GM19351 (cell line): ENCODE measurements at regions not wholly inside any gene's neighbourhood (a gene's known extent, or its start where the extent isn't known, plus 50 kb on each side); places are given as distances from the start of the nearest gene placed in this dataset.

Experiments
- ATAC-seq: cut with Tn5 transposase; IDR thresholded peaks from one replicate; pipeline ENCODE4 v1.9.1; 2021; ENCODE audit warnings: mild to moderate bottlenecking, moderate library complexity; ENCODE audit not compliant: unreplicated experiment

DNA sequence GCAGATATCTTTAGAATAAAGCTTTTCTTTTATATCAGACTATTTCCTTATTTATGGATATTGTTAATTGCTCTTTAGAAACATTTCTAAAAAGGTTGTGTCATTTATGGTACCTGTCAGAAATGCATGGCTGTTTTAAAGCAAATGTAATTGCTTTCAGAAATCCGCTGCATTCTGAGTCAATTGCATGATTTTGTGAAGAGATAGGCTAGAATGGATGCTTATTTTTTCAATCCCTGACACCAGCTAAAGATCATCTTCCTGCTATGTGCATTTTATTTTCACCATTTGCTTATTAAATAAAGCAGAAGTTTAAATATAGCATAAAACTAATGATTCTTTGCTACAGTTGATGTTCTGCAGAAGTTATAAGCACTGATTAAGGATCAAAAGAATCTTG, 170.2 kb upstream of the C9orf72 start:
- no peak for ATAC-seq

GRCh38 chr9:27747450-27747849, 174.2 kb upstream of the C9orf72 start:
- no peak for ATAC-seq

GRCh38 chr9:27749838-27750237, 176.6 kb upstream of the C9orf72 start:
- ATAC-seq = no peak

- no peak for ATAC-seq
Measured at GRCh38 chr9:27750566-27750965, 177.3 kb upstream of the C9orf72 start.

DNA sequence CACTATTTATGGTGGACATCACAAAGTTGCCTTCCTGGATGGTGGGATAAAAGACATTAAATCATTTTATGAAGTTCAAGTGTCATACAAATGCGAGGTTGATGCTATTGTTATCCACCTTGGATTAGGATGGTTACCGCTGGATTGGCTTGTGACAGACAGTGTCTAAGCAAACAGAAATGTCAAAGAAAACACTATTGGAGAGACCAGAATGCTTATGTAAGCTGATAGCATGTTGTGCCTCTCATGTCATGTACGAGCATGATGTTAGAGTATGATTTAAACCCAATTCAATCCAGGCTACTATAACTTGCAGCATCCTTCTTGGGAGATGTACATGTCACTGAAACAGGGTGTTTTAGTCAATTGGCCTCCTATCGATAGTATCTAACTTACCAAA, 178.8 kb upstream of the C9orf72 start:
- no peak for ATAC-seq

- no peak for ATAC-seq
Measured at GRCh38 chr9:27755846-27756245, 182.6 kb upstream of the C9orf72 start.

DNA sequence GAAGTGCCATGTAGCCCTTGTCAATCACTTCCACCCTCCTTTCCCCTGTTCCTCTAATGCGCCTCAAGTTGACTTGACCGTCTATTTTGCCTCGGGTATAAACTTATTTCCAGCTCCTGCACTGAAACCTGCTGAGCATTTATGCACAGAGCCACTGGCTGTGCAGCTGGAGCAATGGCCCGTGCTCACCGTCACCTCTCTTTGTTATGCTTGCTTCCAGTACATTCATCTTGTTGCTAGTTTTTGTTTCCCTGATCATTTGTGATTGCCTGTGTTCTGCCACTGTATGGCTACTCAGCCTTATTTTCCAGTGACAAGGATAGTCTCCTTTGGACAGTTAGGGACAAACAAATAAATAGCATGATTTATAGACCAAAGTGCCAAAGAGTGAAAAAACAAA, 183.1 kb upstream of the C9orf72 start:
- ATAC-seq = no peak

- ATAC-seq = no peak
Measured at GRCh38 chr9:27763831-27764230, 190.6 kb upstream of the C9orf72 start.

DNA sequence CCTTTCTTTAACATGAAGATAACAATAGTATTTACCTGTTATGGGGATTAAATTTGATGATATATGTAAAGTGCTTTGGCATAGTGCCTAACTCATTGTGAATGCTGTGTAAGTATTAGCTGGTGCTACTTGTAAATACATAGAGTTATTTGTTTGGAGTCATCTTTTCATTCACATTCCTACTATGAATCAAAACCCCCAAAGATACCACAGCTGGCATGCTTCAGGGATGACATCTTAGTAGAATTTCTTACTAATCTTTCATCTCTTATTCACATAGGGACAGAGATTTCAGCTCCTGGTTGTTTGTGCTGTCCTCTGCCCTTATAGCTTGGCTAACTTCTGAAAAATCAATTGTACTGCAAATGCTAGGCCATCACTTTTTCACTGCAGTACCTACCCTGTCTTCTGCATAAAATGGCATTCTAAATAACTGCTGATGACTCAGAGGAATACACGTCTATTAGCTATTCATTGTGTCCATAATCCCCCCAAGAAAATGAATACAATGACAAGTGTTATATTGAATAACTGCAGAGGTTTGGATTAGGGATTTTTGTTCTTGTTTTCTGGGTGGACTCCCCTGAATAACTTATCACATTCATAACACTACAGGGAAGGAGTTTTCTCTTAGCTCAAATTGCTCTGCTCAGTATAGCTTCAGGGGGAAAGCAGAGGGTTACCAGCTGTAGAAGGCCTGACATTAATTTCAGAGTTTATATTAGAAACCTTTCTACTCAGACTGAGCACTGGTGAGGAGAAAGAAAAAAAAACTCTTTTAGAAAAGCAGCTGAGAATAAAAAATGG, 192.2 kb upstream of the C9orf72 start:
- ATAC-seq = no peak

DNA sequence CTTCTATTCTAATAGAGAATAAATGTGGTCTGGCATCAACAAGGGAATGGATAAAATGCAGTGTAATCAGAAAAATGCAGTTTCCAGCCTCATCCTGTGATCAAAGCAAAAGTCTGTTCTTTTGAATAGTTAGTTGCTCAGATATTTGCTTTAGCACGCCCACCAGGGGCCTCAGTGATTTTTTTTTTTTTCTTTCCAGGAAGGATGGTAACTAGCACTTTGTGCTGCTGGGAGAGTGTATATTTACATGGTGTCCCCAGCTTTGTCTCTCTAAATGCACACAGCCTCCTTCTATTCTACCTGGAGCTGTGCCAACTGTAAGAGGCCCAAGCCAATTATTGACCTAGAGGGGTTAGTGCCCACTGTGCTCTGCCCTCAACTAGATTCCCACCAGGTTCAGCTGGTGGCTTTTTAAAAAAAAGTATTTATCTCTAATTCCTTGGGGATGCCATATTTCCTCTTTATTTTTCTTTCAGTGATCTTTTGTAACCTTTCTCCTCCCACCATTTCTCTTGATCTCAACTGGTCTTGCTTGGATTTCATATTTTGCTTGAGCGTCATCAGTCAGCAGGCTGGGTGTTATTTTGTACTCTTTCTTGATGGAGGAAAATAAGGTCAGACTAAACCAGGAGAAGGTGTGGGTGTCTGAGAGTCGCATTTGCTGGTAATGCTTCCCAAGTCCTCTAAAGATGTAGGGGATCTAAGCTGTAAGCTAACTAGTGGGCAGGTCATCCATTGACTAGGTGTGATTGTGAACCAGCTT, 193.0 kb upstream of the C9orf72 start:
- no peak for ATAC-seq

- ATAC-seq = no peak
Measured at GRCh38 chr9:27768781-27769180, 195.5 kb upstream of the C9orf72 start.

DNA sequence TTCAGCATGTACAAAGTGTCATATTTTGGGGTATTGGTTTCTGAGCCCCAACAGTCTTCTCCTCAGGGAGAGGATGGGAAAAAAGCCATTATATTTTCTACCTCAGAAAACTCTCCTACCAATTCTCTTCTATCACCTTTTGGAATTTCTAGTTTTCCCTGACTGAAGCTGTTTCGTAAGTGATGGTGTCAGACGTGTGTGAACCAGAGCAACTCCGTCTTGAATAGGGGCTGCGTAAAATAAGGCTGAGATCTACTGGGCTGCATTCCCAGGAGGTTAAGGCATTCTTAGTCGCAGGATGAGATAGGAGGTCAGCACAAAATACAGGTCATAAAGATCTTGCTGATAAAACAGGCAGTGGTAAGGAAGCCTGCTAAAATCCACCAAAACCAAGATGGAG, 197.3 kb upstream of the C9orf72 start:
- no peak for ATAC-seq

DNA sequence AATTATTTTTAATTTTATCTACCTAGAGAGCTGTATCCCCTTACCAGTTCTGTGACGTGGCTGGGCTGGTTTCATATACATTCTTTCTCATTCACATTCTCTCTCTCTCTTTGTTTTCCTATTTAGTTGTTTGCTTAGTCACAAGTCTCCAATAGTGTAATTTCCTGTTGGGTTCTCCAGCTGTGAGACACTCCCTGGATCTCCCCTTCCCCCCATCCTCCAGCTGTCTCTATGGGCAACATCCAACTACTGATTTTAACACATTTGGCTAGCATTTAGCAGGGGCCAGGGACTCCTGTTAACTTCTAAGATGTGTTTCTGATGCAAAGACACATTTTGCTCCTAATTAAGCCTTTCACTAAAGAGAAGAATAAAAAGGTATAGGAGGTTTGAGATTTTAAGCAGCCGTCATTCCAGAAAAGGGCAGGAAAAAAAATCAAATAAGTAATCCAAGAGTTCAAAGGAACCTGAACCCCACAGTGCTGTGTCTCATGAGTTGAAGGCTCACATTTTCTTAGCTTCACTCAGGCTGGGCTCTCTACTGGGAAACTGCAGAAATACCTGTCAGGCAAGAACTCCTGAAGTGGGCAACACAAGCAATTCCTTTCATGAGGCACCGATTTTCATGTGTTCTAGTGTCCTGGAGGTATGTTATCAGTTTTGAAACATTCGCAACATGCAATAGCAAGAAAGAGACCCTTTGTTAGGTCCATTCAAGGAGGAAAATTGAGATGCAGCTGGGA, 198.7 kb upstream of the C9orf72 start:
- ATAC-seq = no peak

- ATAC-seq = peak; percentile 55
Measured at GRCh38 chr9:27784847-27785713, 211.8 kb upstream of the C9orf72 start.

- peak; percentile 85 for ATAC-seq
Measured at GRCh38 chr9:27785714-27786100, 212.4 kb upstream of the C9orf72 start.

DNA sequence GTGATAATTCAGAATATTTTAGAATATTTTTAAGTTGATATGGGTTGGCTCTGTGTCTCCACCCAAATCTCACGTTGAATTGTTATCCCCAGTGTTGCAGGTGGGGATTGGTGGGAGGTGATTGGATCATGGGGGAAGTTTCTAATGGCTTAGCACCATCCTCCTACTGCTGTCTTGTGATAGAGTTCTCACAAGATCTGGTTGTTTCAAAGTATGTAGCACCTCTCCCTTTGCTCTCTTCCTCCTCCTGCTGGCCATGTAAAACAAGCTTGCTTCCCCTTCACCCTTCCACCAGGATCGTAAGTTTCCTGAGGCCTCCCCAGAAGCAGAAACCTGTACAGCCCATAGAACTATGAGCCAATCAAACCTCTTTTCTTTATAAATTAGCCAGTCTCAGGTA, 214.6 kb upstream of the C9orf72 start:
- no peak for ATAC-seq

- no peak for ATAC-seq
Measured at GRCh38 chr9:27791311-27791710, 218.0 kb upstream of the C9orf72 start.

- peak; percentile 54 for ATAC-seq
Measured at GRCh38 chr9:27792971-27793689, 219.8 kb upstream of the C9orf72 start.

DNA sequence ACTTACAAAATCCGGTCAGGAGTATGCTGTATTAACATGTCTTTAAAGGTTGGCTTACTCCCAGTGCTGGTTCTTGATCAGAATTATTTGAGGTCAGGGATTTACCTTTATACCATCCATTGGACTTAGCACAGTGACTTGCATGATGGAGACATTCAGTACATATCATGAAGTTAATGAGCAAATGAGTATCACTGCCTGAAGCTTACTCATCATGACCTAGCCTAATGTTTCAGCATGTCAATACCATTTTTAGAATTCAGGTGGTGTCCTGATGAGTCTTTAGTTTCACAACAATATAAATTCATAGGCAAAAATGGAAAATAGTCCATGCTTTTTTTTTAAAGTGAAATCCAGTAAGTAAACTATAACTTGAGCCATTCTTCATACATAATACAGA, 226.0 kb upstream of the C9orf72 start:
- ATAC-seq = no peak

GRCh38 chr9:27800159-27800558, 226.9 kb upstream of the C9orf72 start:
- ATAC-seq = no peak
